HFFc6 (cell line): ENCODE measurements at regions not wholly inside any gene's neighbourhood (a gene's known extent, or its start where the extent isn't known, plus 50 kb on each side); places are given as distances from the start of the nearest gene placed in this dataset.

ENCODE experiments used
- DNase-seq: peaks from one replicate; pipeline ENCODE4 v3.0.0-alpha.2; 2018
- H3K27ac Mint-ChIP-seq: 2 replicates; pipeline ENCODE4 v1.8.0; 2020; ENCODE audit warnings: mild to moderate bottlenecking, mixed read lengths
- H3K27me3 Mint-ChIP-seq: 2 replicates; pipeline ENCODE4 v1.8.0; 2021; ENCODE audit warnings: mild to moderate bottlenecking, moderate library complexity, mixed read lengths; ENCODE audit not compliant: insufficient read depth
- H3K36me3 Mint-ChIP-seq: 2 replicates; pipeline ENCODE4 v1.8.0; 2021; ENCODE audit warnings: low read depth, mixed read lengths
- H3K4me1 Mint-ChIP-seq: 2 replicates; pipeline ENCODE4 v1.8.0; 2020; ENCODE audit warnings: low read depth, mixed read lengths
- H3K4me3 Mint-ChIP-seq: 2 replicates; pipeline ENCODE4 v1.8.0; 2020; ENCODE audit warnings: mild to moderate bottlenecking, moderate library complexity, mixed read lengths
- H3K9me3 Mint-ChIP-seq: 2 replicates; pipeline ENCODE4 v1.8.0; 2020; ENCODE audit warnings: mild to moderate bottlenecking, mixed read lengths
- CTCF ChIP-seq: fragments of 200-600 bp; sonication (generic); IDR thresholded peaks from 2 replicates; pipeline ENCODE4 v1.5.0; 2021; ENCODE audit warnings: antibody characterized with exemption, mild to moderate bottlenecking

- no peak for DNase-seq
- Mint-ChIP-seq H3K27ac (no peak overlapping the region), H3K4me3 (no peak overlapping the region), H3K9me3 (no peaks in the 10 kb centered on the region), H3K27me3 (no peaks in the 10 kb centered on the region), H3K4me1 (no peaks in the 10 kb centered on the region), H3K36me3 (no peaks in the 10 kb centered on the region)
- no peak for TF ChIP-seq CTCF
These were observed 93.0 kb upstream of the MAFB start for GRCh38 chr20:40782043-40782368.

GRCh38 chr20:40785346-40785745 is 96.3 kb upstream of the MAFB start:
- no peaks in the 10 kb centered on the region for H3K4me1 Mint-ChIP-seq
- no peak overlapping the region for H3K27ac Mint-ChIP-seq
- H3K27me3 Mint-ChIP-seq = peaks cover 5% of the 10 kb centered on the region
- H3K4me3 Mint-ChIP-seq = no peak overlapping the region
- no peak for DNase-seq
- no peak for TF ChIP-seq CTCF
- H3K36me3 Mint-ChIP-seq = no peaks in the 10 kb centered on the region
- no peaks in the 10 kb centered on the region for H3K9me3 Mint-ChIP-seq

- Mint-ChIP-seq H3K4me3 (no peak overlapping the region), H3K27me3 (peaks cover 5% of the 10 kb centered on the region), H3K9me3 (no peaks in the 10 kb centered on the region), H3K4me1 (no peaks in the 10 kb centered on the region), H3K36me3 (no peaks in the 10 kb centered on the region), H3K27ac (no peak overlapping the region)
- no peak for DNase-seq
- TF ChIP-seq CTCF = no peak
These were observed 97.3 kb upstream of the MAFB start for GRCh38 chr20:40786336-40786735.

GRCh38 chr20:40787941-40788340 is 98.9 kb upstream of the MAFB start:
- no peaks in the 10 kb centered on the region for H3K36me3 Mint-ChIP-seq
- DNase-seq = no peak
- H3K27me3 Mint-ChIP-seq = peaks cover 5% of the 10 kb centered on the region
- H3K9me3 Mint-ChIP-seq = no peaks in the 10 kb centered on the region
- no peak overlapping the region for H3K27ac Mint-ChIP-seq
- H3K4me3 Mint-ChIP-seq = no peak overlapping the region
- no peak for TF ChIP-seq CTCF
- H3K4me1 Mint-ChIP-seq = no peaks in the 10 kb centered on the region

- peak; percentile 2 for DNase-seq
- H3K36me3 Mint-ChIP-seq = no peaks in the 10 kb centered on the region
- H3K9me3 Mint-ChIP-seq = no peaks in the 10 kb centered on the region
- H3K27ac Mint-ChIP-seq = no peak overlapping the region
- peak; percentile 66 for TF ChIP-seq CTCF
- H3K27me3 Mint-ChIP-seq = no peaks in the 10 kb centered on the region; the same call in none of the 2 replicates
- H3K4me3 Mint-ChIP-seq = no peak overlapping the region
- no peaks in the 10 kb centered on the region for H3K4me1 Mint-ChIP-seq
These were observed 108.4 kb upstream of the MAFB start for GRCh38 chr20:40797425-40797824.

GRCh38 chr20:40798066-40798465 is 109.0 kb upstream of the MAFB start:
- no peak overlapping the region for H3K27ac Mint-ChIP-seq

More at GRCh38 chr20:40798066-40798465, 109.0 kb upstream of the MAFB start:
- Mint-ChIP-seq H3K36me3 (no peaks in the 10 kb centered on the region), H3K4me1 (no peaks in the 10 kb centered on the region), H3K4me3 (no peak overlapping the region), H3K9me3 (no peaks in the 10 kb centered on the region), H3K27me3 (no peaks in the 10 kb centered on the region; the same call in none of the 2 replicates)
- TF ChIP-seq CTCF = no peak
- no peak for DNase-seq
